ENCODE measurements at regions not wholly inside any gene's neighbourhood (a gene's known extent, or its start where the extent isn't known, plus 50 kb on each side); places are given as distances from the start of the nearest gene placed in this dataset.
"Not testable (repeated sequence)": the region's sequence is repeated elsewhere in the genome, so short reads cannot be mapped to it uniquely, and the experiment has no call there.

- no peak for DNase-seq (ENCODE audit: low read depth)
Observed at GRCh38 chr11:69951821-69952220, 126.3 kb upstream of the ANO1 start.

GRCh38 chr11:69952229-69952975, 125.7 kb upstream of the ANO1 start:
- not testable (repeated sequence) for DNase-seq (ENCODE audit: low read depth)

- DNase-seq (ENCODE audit: low read depth) = no peak
Observed at GRCh38 chr11:69953356-69953755, 124.8 kb upstream of the ANO1 start.

GRCh38 chr11:69954756-69955155, 123.4 kb upstream of the ANO1 start:
- DNase-seq (ENCODE audit: low read depth) = no peak

GRCh38 chr11:69956669-69957190, 121.4 kb upstream of the ANO1 start:
- DNase-seq (ENCODE audit: low read depth) = no peak

- DNase-seq (ENCODE audit: low read depth) = no peak
Observed at GRCh38 chr11:69957849-69958248, 120.3 kb upstream of the ANO1 start.

GRCh38 chr11:69958308-69958707, 119.8 kb upstream of the ANO1 start:
- DNase-seq (ENCODE audit: low read depth) = no peak

GRCh38 chr11:69959461-69959860, 118.7 kb upstream of the ANO1 start:
- no peak for DNase-seq (ENCODE audit: low read depth)

GRCh38 chr11:69961738-69962137, 116.4 kb upstream of the ANO1 start:
- no peak for DNase-seq (ENCODE audit: low read depth)

GRCh38 chr11:69962152-69962551, 116.0 kb upstream of the ANO1 start:
- DNase-seq (ENCODE audit: low read depth) = no peak

GRCh38 chr11:69963533-69964246, 114.4 kb upstream of the ANO1 start:
- no peak for DNase-seq (ENCODE audit: low read depth)

GRCh38 chr11:69964247-69964643, 113.9 kb upstream of the ANO1 start:
- no peak for DNase-seq (ENCODE audit: low read depth)

- no peak for DNase-seq (ENCODE audit: low read depth)
Observed at GRCh38 chr11:69965821-69966582, 112.1 kb upstream of the ANO1 start.

- DNase-seq (ENCODE audit: low read depth) = no peak
Observed at GRCh38 chr11:69966583-69966835, 111.6 kb upstream of the ANO1 start.

- DNase-seq (ENCODE audit: low read depth) = no peak
Observed at GRCh38 chr11:69966910-69967483, 111.1 kb upstream of the ANO1 start.

- DNase-seq (ENCODE audit: low read depth) = no peak
Observed at GRCh38 chr11:69967484-69967883, 110.6 kb upstream of the ANO1 start.

GRCh38 chr11:69968396-69969347, 109.4 kb upstream of the ANO1 start:
- DNase-seq (ENCODE audit: low read depth) = no peak

GRCh38 chr11:69969890-69970784, 108.0 kb upstream of the ANO1 start:
- DNase-seq (ENCODE audit: low read depth) = no peak

- DNase-seq (ENCODE audit: low read depth) = no peak
Observed at GRCh38 chr11:69970785-69971535, 107.2 kb upstream of the ANO1 start.

- no peak for DNase-seq (ENCODE audit: low read depth)
Observed at GRCh38 chr11:69971741-69972140, 106.4 kb upstream of the ANO1 start.
